Panc1 (cell line): ENCODE measurements at regions not wholly inside any gene's neighbourhood (a gene's known extent, or its start where the extent isn't known, plus 50 kb on each side); places are given as distances from the start of the nearest gene placed in this dataset.

Experiments
- ATAC-seq: fragments of 200-7000 bp; cut with Tn5 transposase; 2 replicates; pipeline ENCODE4 v1.9.1; 2020; ENCODE audit warnings: mild to moderate bottlenecking, moderate library complexity
- BruUV-seq: library from RNA; stranded (reverse); fragments of 400-500 nt; replicated peaks from 2 replicates; lab custom pipeline; 2021; lab: Mats Ljungman, UMichigan
- CTCF ChIA-PET: fragments of 300-600 bp; sonication (Branson Sonifier 250); formaldehyde crosslinking; loops from one replicate; lab custom pipeline; 2022; ENCODE audit warnings: antibody characterized with exemption; lab: Charles Lee
- POLR2A ChIA-PET: fragments of 300-600 bp; sonication (Branson Sonifier 250); formaldehyde crosslinking; loops from one replicate; lab custom pipeline; 2022; ENCODE audit warnings: antibody characterized with exemption; lab: Charles Lee
- DNase-seq: peaks from one replicate; pipeline ENCODE4 v3.0.0-alpha.2; 2010; ENCODE audit warnings: low read depth, low spot score
- H3K27ac ChIP-seq: 2 replicates; pipeline ENCODE4 v1.5.1; 2011; ENCODE audit warnings: mild to moderate bottlenecking, low read length, inconsistent platforms
- H3K27me3 ChIP-seq: fragments of 200-500 bp; sonication (Bioruptor generic); 2 replicates; pipeline ENCODE4 v1.6.0; 2014; ENCODE audit warnings: low read length, inconsistent platforms; ENCODE audit not compliant: control insufficient read depth, insufficient read depth
- H3K36me3 ChIP-seq: fragments of 200-500 bp; sonication (Bioruptor generic); 2 replicates; pipeline ENCODE4 v1.5.1; 2014; ENCODE audit warnings: inconsistent platforms, mild to moderate bottlenecking, low read length, moderate library complexity; ENCODE audit not compliant: control insufficient read depth, insufficient read depth
- H3K4me1 ChIP-seq: 2 replicates; pipeline ENCODE4 v1.5.1; 2011; ENCODE audit warnings: inconsistent platforms, mild to moderate bottlenecking, low read length, moderate library complexity; ENCODE audit not compliant: control insufficient read depth, insufficient read depth
- H3K4me3 ChIP-seq, 2 experiments: 2 replicates each; pipeline ENCODE4 v1.5.1; 2011 to 2012; ENCODE audit warnings: low read depth in 2 of 2, low read length in 2 of 2, mild to moderate bottlenecking in 2 of 2, inconsistent platforms in 1 of 2, moderate library complexity in 1 of 2
- H3K9me3 ChIP-seq: fragments of 200-500 bp; sonication (Bioruptor generic); 2 replicates; pipeline ENCODE4 v1.5.1; 2014; ENCODE audit warnings: low read depth, mild to moderate bottlenecking, inconsistent platforms, low read length, moderate library complexity; ENCODE audit not compliant: control insufficient read depth, insufficient read depth
- POLR2AphosphoS5 ChIP-seq: IDR thresholded peaks from 2 replicates; pipeline ENCODE4 v1.6.1; 2012; ENCODE audit warnings: mild to moderate bottlenecking, low read depth, low read length, moderate library complexity
- SIN3A ChIP-seq: IDR thresholded peaks from 2 replicates; pipeline ENCODE4 v1.6.1; 2012; ENCODE audit warnings: low read depth, mild to moderate bottlenecking, low read length, moderate library complexity, borderline replicate concordance; ENCODE audit not compliant: insufficient read depth
- TCF7L2 ChIP-seq: IDR thresholded peaks from 2 replicates; pipeline ENCODE4 v1.6.1; 2011; ENCODE audit warnings: mild to moderate bottlenecking, low read depth, low read length, inconsistent platforms
- in situ Hi-C: cut with HindIII; loops from 2 replicates; pipeline ENCODE4 v1.10.0; 2016; ENCODE audit warnings: low sequenced_read_pairs, low pct_unique_long_range_greater_than_20kb
- intact Hi-C: fragments of 100-400 bp; cut with micrococcal nuclease; formaldehyde crosslinking; loops from one replicate; pipeline ENCODE4 v1.10.0; 2022; ENCODE audit not compliant: unreplicated experiment
- TF ChIP-seq, protein P1 (sequence below): fragments of 450-650 bp; IDR thresholded peaks from 2 replicates; pipeline ENCODE4 v1.5.1; 2017; ENCODE audit warnings: mild to moderate bottlenecking
- TF ChIP-seq, protein P2 (sequence below), 2 experiments: IDR thresholded peaks; 2 replicates each; pipeline ENCODE4 v1.6.1; 2011 to 2012; ENCODE audit warnings: low read depth in 2 of 2, control low read depth in 1 of 2, low read length in 1 of 2, mild to moderate bottlenecking in 1 of 2, moderate library complexity in 1 of 2; ENCODE audit not compliant: insufficient read depth in 1 of 2

DNA sequence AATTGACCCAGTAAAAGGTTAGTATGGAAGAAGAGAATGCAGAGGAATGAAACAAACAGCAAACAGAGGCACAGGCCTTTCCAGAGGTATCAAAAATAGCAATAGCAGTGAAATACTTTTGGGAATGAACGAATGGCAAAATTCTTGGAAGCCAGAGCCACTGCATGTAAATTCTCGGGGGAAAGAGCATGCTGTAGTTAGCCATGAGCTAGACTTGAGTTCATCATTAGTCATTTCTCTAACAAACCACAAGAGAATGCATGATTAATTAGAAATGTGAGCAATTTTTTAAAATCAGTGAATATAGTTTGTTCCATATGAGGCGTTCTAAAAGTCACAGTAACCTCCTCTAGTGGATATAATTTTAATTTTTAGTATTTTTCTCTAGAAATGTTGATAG lies 170.3 kb upstream of the PRR16 start:
- POLR2A ChIA-PET, result no interaction called here
- ATAC-seq (no peak), DNase-seq (no peak)
- CTCF ChIA-PET, result no interaction called here
- Histone ChIP-seq H3K4me1 (no peaks in the 10 kb centered on the region), H3K9me3 (no peaks in the 10 kb centered on the region), H3K27me3 (no peaks in the 10 kb centered on the region), H3K4me3 (no peak overlapping the region), H3K36me3 (no peaks in the 10 kb centered on the region), H3K27ac (no peak overlapping the region)
- TF ChIP-seq, protein P1, sequence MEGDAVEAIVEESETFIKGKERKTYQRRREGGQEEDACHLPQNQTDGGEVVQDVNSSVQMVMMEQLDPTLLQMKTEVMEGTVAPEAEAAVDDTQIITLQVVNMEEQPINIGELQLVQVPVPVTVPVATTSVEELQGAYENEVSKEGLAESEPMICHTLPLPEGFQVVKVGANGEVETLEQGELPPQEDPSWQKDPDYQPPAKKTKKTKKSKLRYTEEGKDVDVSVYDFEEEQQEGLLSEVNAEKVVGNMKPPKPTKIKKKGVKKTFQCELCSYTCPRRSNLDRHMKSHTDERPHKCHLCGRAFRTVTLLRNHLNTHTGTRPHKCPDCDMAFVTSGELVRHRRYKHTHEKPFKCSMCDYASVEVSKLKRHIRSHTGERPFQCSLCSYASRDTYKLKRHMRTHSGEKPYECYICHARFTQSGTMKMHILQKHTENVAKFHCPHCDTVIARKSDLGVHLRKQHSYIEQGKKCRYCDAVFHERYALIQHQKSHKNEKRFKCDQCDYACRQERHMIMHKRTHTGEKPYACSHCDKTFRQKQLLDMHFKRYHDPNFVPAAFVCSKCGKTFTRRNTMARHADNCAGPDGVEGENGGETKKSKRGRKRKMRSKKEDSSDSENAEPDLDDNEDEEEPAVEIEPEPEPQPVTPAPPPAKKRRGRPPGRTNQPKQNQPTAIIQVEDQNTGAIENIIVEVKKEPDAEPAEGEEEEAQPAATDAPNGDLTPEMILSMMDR, result no peak
- TF ChIP-seq TCF7L2 (no peak), SIN3A (no peak), POLR2AphosphoS5 (no peak)
- TF ChIP-seq, protein P2, sequence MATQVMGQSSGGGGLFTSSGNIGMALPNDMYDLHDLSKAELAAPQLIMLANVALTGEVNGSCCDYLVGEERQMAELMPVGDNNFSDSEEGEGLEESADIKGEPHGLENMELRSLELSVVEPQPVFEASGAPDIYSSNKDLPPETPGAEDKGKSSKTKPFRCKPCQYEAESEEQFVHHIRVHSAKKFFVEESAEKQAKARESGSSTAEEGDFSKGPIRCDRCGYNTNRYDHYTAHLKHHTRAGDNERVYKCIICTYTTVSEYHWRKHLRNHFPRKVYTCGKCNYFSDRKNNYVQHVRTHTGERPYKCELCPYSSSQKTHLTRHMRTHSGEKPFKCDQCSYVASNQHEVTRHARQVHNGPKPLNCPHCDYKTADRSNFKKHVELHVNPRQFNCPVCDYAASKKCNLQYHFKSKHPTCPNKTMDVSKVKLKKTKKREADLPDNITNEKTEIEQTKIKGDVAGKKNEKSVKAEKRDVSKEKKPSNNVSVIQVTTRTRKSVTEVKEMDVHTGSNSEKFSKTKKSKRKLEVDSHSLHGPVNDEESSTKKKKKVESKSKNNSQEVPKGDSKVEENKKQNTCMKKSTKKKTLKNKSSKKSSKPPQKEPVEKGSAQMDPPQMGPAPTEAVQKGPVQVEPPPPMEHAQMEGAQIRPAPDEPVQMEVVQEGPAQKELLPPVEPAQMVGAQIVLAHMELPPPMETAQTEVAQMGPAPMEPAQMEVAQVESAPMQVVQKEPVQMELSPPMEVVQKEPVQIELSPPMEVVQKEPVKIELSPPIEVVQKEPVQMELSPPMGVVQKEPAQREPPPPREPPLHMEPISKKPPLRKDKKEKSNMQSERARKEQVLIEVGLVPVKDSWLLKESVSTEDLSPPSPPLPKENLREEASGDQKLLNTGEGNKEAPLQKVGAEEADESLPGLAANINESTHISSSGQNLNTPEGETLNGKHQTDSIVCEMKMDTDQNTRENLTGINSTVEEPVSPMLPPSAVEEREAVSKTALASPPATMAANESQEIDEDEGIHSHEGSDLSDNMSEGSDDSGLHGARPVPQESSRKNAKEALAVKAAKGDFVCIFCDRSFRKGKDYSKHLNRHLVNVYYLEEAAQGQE (IDR thresholded peaks at IDR 0.05; ENCODE audit: insufficient read depth in 1 of 2, low read depth in 2 of 2, low read length in 1 of 2), result no peak
- in situ Hi-C loops (no loop called here), intact Hi-C loops (no loop called here)
- no TSS peak for BruUV-seq

DNA sequence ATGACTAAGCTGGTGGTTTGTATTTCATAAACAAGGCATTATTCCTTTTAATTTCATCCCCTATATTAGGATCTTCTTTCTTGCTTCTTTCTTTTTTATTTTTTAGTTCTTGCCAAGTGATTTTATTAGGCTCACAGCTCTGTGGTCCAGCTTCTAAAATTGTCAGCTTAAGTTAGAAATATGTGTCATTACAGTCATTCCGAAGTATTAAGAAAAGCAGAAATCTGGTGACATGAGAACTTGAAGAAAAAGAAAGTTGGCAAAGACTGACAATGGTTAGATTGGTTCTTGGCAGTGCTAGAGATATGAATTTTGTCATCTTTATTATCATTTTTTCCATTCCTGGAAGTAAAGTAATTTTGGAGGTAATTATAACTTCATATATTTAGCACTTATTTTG lies 166.5 kb upstream of the PRR16 start:
- Histone ChIP-seq H3K27me3 (no peaks in the 10 kb centered on the region), H3K36me3 (no peaks in the 10 kb centered on the region), H3K9me3 (no peaks in the 10 kb centered on the region), H3K4me3 (no peak overlapping the region), H3K4me1 (no peaks in the 10 kb centered on the region), H3K27ac (no peak overlapping the region)
- TF ChIP-seq POLR2AphosphoS5 (no peak), SIN3A (no peak), TCF7L2 (no peak)
- TF ChIP-seq, protein P2 (IDR thresholded peaks at IDR 0.05; ENCODE audit: insufficient read depth in 1 of 2, low read depth in 2 of 2, low read length in 1 of 2), result no peak
- TF ChIP-seq, protein P1, result no peak
- ChIA-PET CTCF (no interaction called here), POLR2A (no interaction called here)
- BruUV-seq, result no TSS peak
- DNase-seq (no peak), ATAC-seq (no peak)
- in situ Hi-C loops, result no loop called here
- intact Hi-C loops, result no loop called here
